ENCODE measurements at regions not wholly inside any gene's neighbourhood (a gene's known extent, or its start where the extent isn't known, plus 50 kb on each side); places are given as distances from the start of the nearest gene placed in this dataset.
"Not testable (repeated sequence)": the region's sequence is repeated elsewhere in the genome, so short reads cannot be mapped to it uniquely, and the experiment has no call there.

GRCh38 chr5:28822071-28822470, 1783.7 kb upstream of the CDH9 start:
- H3K9me3 Mint-ChIP-seq, result peaks cover 18% of the 10 kb centered on the region
- TF ChIP-seq CTCF (IDR thresholded peaks at IDR 0.05), result no peak
- H3K27ac Mint-ChIP-seq, result no peak overlapping the region
- no peaks in the 10 kb centered on the region for H3K4me1 Mint-ChIP-seq (ENCODE audit: low read depth)
- H3K27me3 Mint-ChIP-seq (ENCODE audit: insufficient read depth), result no peaks in the 10 kb centered on the region
- no peak for DNase-seq
- no peaks in the 10 kb centered on the region; the same call in 1 of the 2 replicates for H3K36me3 Mint-ChIP-seq (ENCODE audit: low read depth)
- H3K4me3 Mint-ChIP-seq, result no peak overlapping the region

GRCh38 chr5:28810751-28811136, 1772.4 kb upstream of the CDH9 start:
- no peak for DNase-seq
- Mint-ChIP-seq H3K27ac (no peak overlapping the region), H3K4me3 (no peak overlapping the region), H3K9me3 (peaks cover 20% of the 10 kb centered on the region), H3K27me3 (ENCODE audit: insufficient read depth) (no peaks in the 10 kb centered on the region), H3K4me1 (ENCODE audit: low read depth) (no peaks in the 10 kb centered on the region), H3K36me3 (ENCODE audit: low read depth) (no peaks in the 10 kb centered on the region)
- TF ChIP-seq CTCF (IDR thresholded peaks at IDR 0.05), result no peak

- H3K27me3 Mint-ChIP-seq (ENCODE audit: insufficient read depth), result no peaks in the 10 kb centered on the region
Observed at GRCh38 chr5:28809811-28810750, 1771.7 kb upstream of the CDH9 start.

GRCh38 chr5:28808967-28809810, 1770.8 kb upstream of the CDH9 start:
- Mint-ChIP-seq H3K9me3 (peaks cover 20% of the 10 kb centered on the region), H3K36me3 (ENCODE audit: low read depth) (no peaks in the 10 kb centered on the region), H3K4me1 (ENCODE audit: low read depth) (no peaks in the 10 kb centered on the region), H3K27me3 (ENCODE audit: insufficient read depth) (no peaks in the 10 kb centered on the region), H3K4me3 (no peak overlapping the region), H3K27ac (no peak overlapping the region)
- TF ChIP-seq CTCF (IDR thresholded peaks at IDR 0.05), result no peak
- DNase-seq, result no peak

More at GRCh38 chr5:28809811-28810750, 1771.7 kb upstream of the CDH9 start:
- no peaks in the 10 kb centered on the region for H3K36me3 Mint-ChIP-seq (ENCODE audit: low read depth)
- H3K4me3 Mint-ChIP-seq, result no peak overlapping the region
- no peak for TF ChIP-seq CTCF (IDR thresholded peaks at IDR 0.05)
- H3K9me3 Mint-ChIP-seq, result peaks cover 20% of the 10 kb centered on the region
- H3K27ac Mint-ChIP-seq, result no peak overlapping the region
- no peak for DNase-seq
- H3K4me1 Mint-ChIP-seq (ENCODE audit: low read depth), result no peaks in the 10 kb centered on the region

GRCh38 chr5:28807195-28807729, 1768.9 kb upstream of the CDH9 start:
- H3K36me3 Mint-ChIP-seq (ENCODE audit: low read depth), result no peaks in the 10 kb centered on the region
- no peaks in the 10 kb centered on the region for H3K27me3 Mint-ChIP-seq (ENCODE audit: insufficient read depth)
- no peak overlapping the region for H3K27ac Mint-ChIP-seq
- no peak for TF ChIP-seq CTCF (IDR thresholded peaks at IDR 0.05)
- no peaks in the 10 kb centered on the region for H3K4me1 Mint-ChIP-seq (ENCODE audit: low read depth)
- H3K4me3 Mint-ChIP-seq, result no peak overlapping the region
- no peak for DNase-seq
- peaks cover 20% of the 10 kb centered on the region for H3K9me3 Mint-ChIP-seq

- H3K27ac Mint-ChIP-seq, result not testable (repeated sequence)
Observed at GRCh38 chr5:28799035-28799434, 1760.6 kb upstream of the CDH9 start.

More at GRCh38 chr5:28799035-28799434, 1760.6 kb upstream of the CDH9 start:
- H3K4me1 Mint-ChIP-seq (ENCODE audit: low read depth); H3K36me3 Mint-ChIP-seq (ENCODE audit: low read depth); DNase-seq; H3K27me3 Mint-ChIP-seq (ENCODE audit: insufficient read depth); H3K4me3 Mint-ChIP-seq: not testable (repeated sequence)
- H3K9me3 Mint-ChIP-seq, result peaks cover 13% of the 10 kb centered on the region
